H9 (cell line): ENCODE measurements at regions not wholly inside any gene's neighbourhood (a gene's known extent, or its start where the extent isn't known, plus 50 kb on each side); places are given as distances from the start of the nearest gene placed in this dataset.

Source experiments
- DNase-seq: peaks from one replicate; pipeline ENCODE4 v3.0.0-alpha.2; 2017
- H2AFZ ChIP-seq: one replicate; pipeline ENCODE4 v1.6.1; 2013; ENCODE audit warnings: mild to moderate bottlenecking, low read length, control low read depth, moderate library complexity
- H2AK5ac ChIP-seq: 2 replicates; pipeline ENCODE4 v1.6.1; 2013; ENCODE audit warnings: low read length, control low read depth, mixed read lengths; ENCODE audit not compliant: insufficient read length
- H2BK120ac ChIP-seq: one replicate; pipeline ENCODE4 v1.6.1; 2013; ENCODE audit warnings: low read depth, mild to moderate bottlenecking, low read length, control low read depth, inconsistent platforms; ENCODE audit not compliant: poor library complexity, severe bottlenecking
- H2BK12ac ChIP-seq: 2 replicates; pipeline ENCODE4 v1.6.1; 2013; ENCODE audit warnings: low read length, control low read depth, mixed read lengths, low read depth; ENCODE audit not compliant: insufficient read length
- H2BK15ac ChIP-seq: 2 replicates; pipeline ENCODE4 v1.6.1; 2013; ENCODE audit warnings: low read depth, low read length, control low read depth
- H2BK20ac ChIP-seq: one replicate; pipeline ENCODE4 v1.6.1; 2013; ENCODE audit warnings: low read depth, mild to moderate bottlenecking, low read length, control low read depth, inconsistent platforms; ENCODE audit not compliant: poor library complexity, severe bottlenecking
- H2BK5ac ChIP-seq: 2 replicates; pipeline ENCODE4 v1.6.1; 2013; ENCODE audit warnings: low read length, control low read depth, mixed read lengths; ENCODE audit not compliant: insufficient read length
- H3K14ac ChIP-seq: 2 replicates; pipeline ENCODE4 v1.6.1; 2013; ENCODE audit warnings: low read length, control low read depth; ENCODE audit not compliant: insufficient read depth
- H3K18ac ChIP-seq: 2 replicates; pipeline ENCODE4 v1.6.1; 2013; ENCODE audit warnings: low read depth, mild to moderate bottlenecking, mixed read lengths, low read length, control low read depth; ENCODE audit not compliant: insufficient read length
- H3K23ac ChIP-seq: 2 replicates; pipeline ENCODE4 v1.6.1; 2013; ENCODE audit warnings: low read length, control low read depth, mixed read lengths, low read depth; ENCODE audit not compliant: insufficient read length
- H3K23me2 ChIP-seq: 2 replicates; pipeline ENCODE4 v1.6.1; 2013; ENCODE audit warnings: low read depth, mild to moderate bottlenecking, mixed read lengths, low read length, control low read depth; ENCODE audit not compliant: insufficient read length, poor library complexity, severe bottlenecking
- H3K27ac ChIP-seq: 2 replicates; pipeline ENCODE4 v1.5.1; 2013; ENCODE audit warnings: low read length, control low read depth, mixed read lengths, low read depth; ENCODE audit not compliant: insufficient read length
- H3K27me3 ChIP-seq: 2 replicates; pipeline ENCODE4 v1.6.1; 2013; ENCODE audit warnings: low read length, control low read depth, inconsistent platforms; ENCODE audit not compliant: insufficient read depth
- H3K4ac ChIP-seq: 2 replicates; pipeline ENCODE4 v1.6.1; 2013; ENCODE audit warnings: low read depth, mild to moderate bottlenecking, control low read depth, inconsistent platforms, low read length, moderate library complexity
- H3K4me1 ChIP-seq: 2 replicates; pipeline ENCODE4 v1.6.1; 2013; ENCODE audit warnings: low read length, control low read depth, inconsistent platforms; ENCODE audit not compliant: insufficient read depth
- H3K4me2 ChIP-seq: 2 replicates; pipeline ENCODE4 v1.6.1; 2013; ENCODE audit warnings: low read length, control low read depth, mixed read lengths; ENCODE audit not compliant: insufficient read length, insufficient read depth
- H3K56ac ChIP-seq: 2 replicates; pipeline ENCODE4 v1.6.1; 2013; ENCODE audit warnings: low read depth, mild to moderate bottlenecking, mixed read lengths, low read length, control low read depth; ENCODE audit not compliant: insufficient read length
- H3K79me1 ChIP-seq: 2 replicates; pipeline ENCODE4 v1.6.1; 2013; ENCODE audit warnings: low read depth, mild to moderate bottlenecking, moderate library complexity, low read length, control low read depth, inconsistent platforms; ENCODE audit not compliant: insufficient read depth, poor library complexity, severe bottlenecking
- H3K79me2 ChIP-seq: 2 replicates; pipeline ENCODE4 v1.6.1; 2013; ENCODE audit warnings: low read length, control low read depth, inconsistent platforms; ENCODE audit not compliant: insufficient read depth
- H3K9ac ChIP-seq: 2 replicates; pipeline ENCODE4 v1.6.1; 2013; ENCODE audit warnings: low read length, control low read depth, mixed read lengths; ENCODE audit not compliant: insufficient read length; ENCODE audit errors: extremely low read depth
- H3K9me3 ChIP-seq: one replicate; pipeline ENCODE4 v1.6.1; 2013; ENCODE audit warnings: low read depth, low read length, inconsistent platforms; ENCODE audit not compliant: control insufficient read depth
- H3T11ph ChIP-seq: one replicate; pipeline ENCODE4 v1.6.1; 2013; ENCODE audit warnings: mild to moderate bottlenecking, low read length, control low read depth, inconsistent platforms
- H4K20me1 ChIP-seq: one replicate; pipeline ENCODE4 v1.6.1; 2013; ENCODE audit not compliant: control insufficient read depth, insufficient read length, insufficient read depth
- H4K5ac ChIP-seq: 2 replicates; pipeline ENCODE4 v1.6.1; 2013; ENCODE audit warnings: low read depth, mild to moderate bottlenecking, mixed read lengths, low read length, control low read depth; ENCODE audit not compliant: insufficient read length
- H4K8ac ChIP-seq: replicated peaks from 2 replicates; pipeline ENCODE4 v1.6.1; 2013; ENCODE audit warnings: low read length, control low read depth, mixed read lengths, low read depth; ENCODE audit not compliant: insufficient read length
- H4K91ac ChIP-seq: 2 replicates; pipeline ENCODE4 v1.6.1; 2013; ENCODE audit warnings: low read depth, mild to moderate bottlenecking, moderate library complexity, mixed read lengths, low read length, control low read depth; ENCODE audit not compliant: insufficient read length
- H3K27ac Mint-ChIP-seq, 3 experiments: 2 replicates in 2 of 3; 3 replicates in 1 of 3; pipeline ENCODE4 v1.8.0; 2020 to 2021; ENCODE audit warnings: mixed read lengths in 3 of 3, mild to moderate bottlenecking in 1 of 3, moderate library complexity in 1 of 3
- H3K27me3 Mint-ChIP-seq: 2 replicates; pipeline ENCODE4 v1.8.0; 2021; ENCODE audit warnings: low read depth, mild to moderate bottlenecking, moderate library complexity, mixed read lengths
- H3K36me3 Mint-ChIP-seq, 3 experiments: 2 replicates in 2 of 3; 3 replicates in 1 of 3; pipeline ENCODE4 v1.8.0; 2020 to 2021; ENCODE audit warnings: low read depth in 3 of 3, mixed read lengths in 3 of 3; ENCODE audit not compliant: insufficient read depth in 1 of 3
- H3K4me1 Mint-ChIP-seq, 2 experiments: 2 replicates each; pipeline ENCODE4 v1.8.0; 2020; ENCODE audit warnings: mixed read lengths in 2 of 2
- H3K4me3 Mint-ChIP-seq, 2 experiments: 2 replicates in 1 of 2; 3 replicates in 1 of 2; pipeline ENCODE4 v1.8.0; 2020 to 2021; ENCODE audit warnings: mild to moderate bottlenecking in 2 of 2, mixed read lengths in 2 of 2, moderate library complexity in 1 of 2
- H3K9me3 Mint-ChIP-seq, 2 experiments: 2 replicates in 1 of 2; 3 replicates in 1 of 2; pipeline ENCODE4 v1.8.0; 2020; ENCODE audit warnings: mild to moderate bottlenecking in 2 of 2, mixed read lengths in 2 of 2, moderate library complexity in 1 of 2
- WGBS: extraction: QIAGEN DNeasy Blood & Tissue Kit; methylation state at CpG from one replicate; pipeline ENCODE4 v1.1.7; 2013; ENCODE audit warnings: missing lambda C conversion rate, low lambda C conversion rate, mixed read lengths; ENCODE audit not compliant: insufficient read length; ENCODE audit errors: extremely low coverage; 5-methylcytosine and 5-hydroxymethylcytosine counted together
- TF ChIP-seq, protein P1 (sequence below): fragments of 200-600 bp; sonication (generic); conservative IDR thresholded peaks from 3 replicates; pipeline ENCODE4 v1.8.0; 2021; ENCODE audit warnings: antibody characterized with exemption, mild to moderate bottlenecking

- Histone ChIP-seq H3K79me2 (no peaks in the 10 kb centered on the region), H3K18ac (no peak overlapping the region), H4K8ac (no peak overlapping the region), H3K4ac (no peak overlapping the region), H2AFZ (no peak overlapping the region), H3K14ac (no peak overlapping the region), H3K4me1 (no peaks in the 10 kb centered on the region; the same call in 1 of the 2 replicates), H3K4me2 (no peak overlapping the region), H3K9me3 (no peaks in the 10 kb centered on the region), H2BK12ac (no peak overlapping the region), H3K27me3 (no peaks in the 10 kb centered on the region), H3K23me2 (no peaks in the 10 kb centered on the region), H2BK5ac (no peak overlapping the region), H4K20me1 (no peaks in the 10 kb centered on the region), H3K9ac (no peak overlapping the region), H3K23ac (no peak overlapping the region), H3T11ph (no peak overlapping the region), H4K5ac (no peak overlapping the region), H3K79me1 (no peaks in the 10 kb centered on the region), H2BK120ac (no peak overlapping the region), H2BK20ac (no peak overlapping the region), H3K27ac (no peak overlapping the region), H3K56ac (no peak overlapping the region), H2BK15ac (no peak overlapping the region), H2AK5ac (no peak overlapping the region), H4K91ac (no peak overlapping the region)
- Mint-ChIP-seq H3K4me3 (no peak overlapping the region), H3K36me3 (peaks cover 0 to 4% (median 0%) of the 10 kb centered on the region in 3 experiments; a peak in 1 of 7 replicates), H3K27ac (no peak overlapping the region), H3K4me1 (peaks cover 10 to 13% of the 10 kb centered on the region in 2 experiments), H3K27me3 (peaks cover 3% of the 10 kb centered on the region), H3K9me3 (peaks cover 3% of the 10 kb centered on the region in 2 experiments; a peak in 4 of 5 replicates)
- TF ChIP-seq, protein P1, sequence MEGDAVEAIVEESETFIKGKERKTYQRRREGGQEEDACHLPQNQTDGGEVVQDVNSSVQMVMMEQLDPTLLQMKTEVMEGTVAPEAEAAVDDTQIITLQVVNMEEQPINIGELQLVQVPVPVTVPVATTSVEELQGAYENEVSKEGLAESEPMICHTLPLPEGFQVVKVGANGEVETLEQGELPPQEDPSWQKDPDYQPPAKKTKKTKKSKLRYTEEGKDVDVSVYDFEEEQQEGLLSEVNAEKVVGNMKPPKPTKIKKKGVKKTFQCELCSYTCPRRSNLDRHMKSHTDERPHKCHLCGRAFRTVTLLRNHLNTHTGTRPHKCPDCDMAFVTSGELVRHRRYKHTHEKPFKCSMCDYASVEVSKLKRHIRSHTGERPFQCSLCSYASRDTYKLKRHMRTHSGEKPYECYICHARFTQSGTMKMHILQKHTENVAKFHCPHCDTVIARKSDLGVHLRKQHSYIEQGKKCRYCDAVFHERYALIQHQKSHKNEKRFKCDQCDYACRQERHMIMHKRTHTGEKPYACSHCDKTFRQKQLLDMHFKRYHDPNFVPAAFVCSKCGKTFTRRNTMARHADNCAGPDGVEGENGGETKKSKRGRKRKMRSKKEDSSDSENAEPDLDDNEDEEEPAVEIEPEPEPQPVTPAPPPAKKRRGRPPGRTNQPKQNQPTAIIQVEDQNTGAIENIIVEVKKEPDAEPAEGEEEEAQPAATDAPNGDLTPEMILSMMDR: no peak
- no CpG with 5 or more reads among the region's 2 CpGs for WGBS
- DNase-seq: no peak
These were observed 123.8 kb downstream of the TEX36 start for GRCh38 chr10:125559210-125559609.
